B cell (primary cell): ENCODE measurements at regions not wholly inside any gene's neighbourhood (a gene's known extent, or its start where the extent isn't known, plus 50 kb on each side); places are given as distances from the start of the nearest gene placed in this dataset.

ENCODE experiments used
- ATAC-seq: fragments of 200-7000 bp; cut with Tn5 transposase; one replicate; pipeline ENCODE4 v1.10.0; 2021; ENCODE audit warnings: low read depth, mild to moderate bottlenecking, moderate number of reproducible peaks, moderate library complexity
- CTCF ChIA-PET: fragments of 350-600 bp; sonication (Branson Sonifier 250); formaldehyde crosslinking; loops from one replicate; lab custom pipeline; 2021; ENCODE audit warnings: antibody characterized with exemption, inconsistent platforms; lab: Charles Lee
- POLR2A ChIA-PET: fragments of 350-600 bp; sonication (Branson Sonifier 250); formaldehyde crosslinking; loops from one replicate; lab custom pipeline; 2021; ENCODE audit warnings: antibody characterized with exemption; lab: Charles Lee
- DNase-seq: peaks from one replicate; pipeline ENCODE4 v3.0.0; 2013
- H2AFZ ChIP-seq: 2 replicates; pipeline ENCODE4 v1.6.1; 2012; ENCODE audit warnings: mild to moderate bottlenecking, low read depth, low read length; ENCODE audit not compliant: insufficient read depth, poor library complexity, severe bottlenecking
- H3K27ac ChIP-seq, 2 donors: 1 replicate in 1 of 2; 2 replicates in 1 of 2; pipeline ENCODE4 v1.5.1; 2012 to 2013; ENCODE audit warnings: low read length in 2 of 2, mild to moderate bottlenecking in 2 of 2, moderate library complexity in 1 of 2
- H3K27me3 ChIP-seq, 4 experiments: fragments of 200-600 bp in 1 of 4; sonication (generic) in 1 of 4; replicated peaks in 1 of 4; 1 replicate in 2 of 4; 2 replicates in 2 of 4; pipeline versions ENCODE4 v1.6.1 to v1.7.0; 2013 to 2016; ENCODE audit warnings: low read length in 3 of 4, mild to moderate bottlenecking in 2 of 4, mixed read lengths in 1 of 4, moderate library complexity in 1 of 4; ENCODE audit not compliant: insufficient read depth in 4 of 4, control insufficient read depth in 3 of 4; ENCODE audit errors: control extremely low read depth in 1 of 4
- H3K36me3 ChIP-seq, 2 experiments: replicated peaks in 1 of 2; 1 replicate in 1 of 2; 2 replicates in 1 of 2; pipeline versions ENCODE4 v1.6.1 to v1.7.1; 2013; ENCODE audit warnings: low read length in 1 of 2; ENCODE audit not compliant: insufficient read depth in 2 of 2, control insufficient read depth in 1 of 2; ENCODE audit errors: control extremely low read depth in 1 of 2, extremely low read depth in 1 of 2
- H3K4me1 ChIP-seq, 2 donors: fragments of 200-600 bp in 1 of 2; sonication (generic) in 1 of 2; 1 replicate in 1 of 2; 2 replicates in 1 of 2; pipeline versions ENCODE4 v1.5.1 to v1.6.1; 2013 to 2017; ENCODE audit warnings: low read length in 2 of 2; ENCODE audit not compliant: control insufficient read depth in 2 of 2, insufficient read depth in 2 of 2
- H3K4me2 ChIP-seq: replicated peaks from 2 replicates; pipeline ENCODE3; 2012; ENCODE audit warnings: mild to moderate bottlenecking, low read depth, low read length; ENCODE audit not compliant: poor library complexity, severe bottlenecking
- H3K4me3 ChIP-seq, 5 experiments: fragments of 200-600 bp in 1 of 5; sonication (generic) in 1 of 5; 1 replicate in 3 of 5; 2 replicates in 2 of 5; pipeline versions ENCODE4 v1.5.1 to v1.7.0; 2011 to 2016; ENCODE audit warnings: low read length in 4 of 5, mild to moderate bottlenecking in 4 of 5, low read depth in 2 of 5, control low read depth in 1 of 5, moderate library complexity in 1 of 5; ENCODE audit not compliant: insufficient read depth in 1 of 5; ENCODE audit errors: control extremely low read depth in 1 of 5, extremely low read depth in 1 of 5
- H3K79me2 ChIP-seq: fragments of 200-600 bp; sonication (generic); one replicate; pipeline ENCODE4 v1.6.0; 2016; ENCODE audit warnings: low read length; ENCODE audit not compliant: control insufficient read depth, insufficient read depth
- H3K9ac ChIP-seq: fragments of 200-600 bp; sonication (generic); 2 replicates; pipeline ENCODE4 v1.6.1; 2017; ENCODE audit warnings: mild to moderate bottlenecking, low read length, moderate library complexity
- H3K9me3 ChIP-seq, 3 donors: one replicate each; pipeline versions ENCODE4 v1.6.1 to v1.7.1; 2013; ENCODE audit warnings: low read length in 2 of 3; ENCODE audit not compliant: control insufficient read depth in 2 of 3, insufficient read depth in 1 of 3; ENCODE audit errors: control extremely low read depth in 1 of 3
- H4K20me1 ChIP-seq: 2 replicates; pipeline ENCODE4 v1.6.0; 2012; ENCODE audit warnings: mild to moderate bottlenecking, low read length; ENCODE audit not compliant: insufficient read depth, control insufficient read depth, poor library complexity, severe bottlenecking
- H3K27ac Mint-ChIP-seq: one replicate; pipeline ENCODE4 v1.8.0; 2021; ENCODE audit warnings: mixed read lengths
- H3K27me3 Mint-ChIP-seq: one replicate; pipeline ENCODE4 v1.8.0; 2021; ENCODE audit warnings: mixed read lengths
- H3K4me1 Mint-ChIP-seq: one replicate; pipeline ENCODE4 v1.8.0; 2021; ENCODE audit warnings: mixed read lengths
- H3K4me3 Mint-ChIP-seq: one replicate; pipeline ENCODE4 v1.8.0; 2021; ENCODE audit warnings: mixed read lengths
- H3K9me3 Mint-ChIP-seq: one replicate; pipeline ENCODE4 v1.8.0; 2022; ENCODE audit warnings: mixed read lengths; ENCODE audit not compliant: insufficient read depth
- EZH2 ChIP-seq: IDR thresholded peaks from 2 replicates; pipeline ENCODE4 v1.6.1; 2012; ENCODE audit warnings: borderline replicate concordance, low read depth, mild to moderate bottlenecking, moderate library complexity, low read length; ENCODE audit not compliant: insufficient read depth, poor library complexity, severe bottlenecking
- WGBS: methylation state at CpG from one replicate; pipeline ENCODE4 v1.1.5; 2013; ENCODE audit warnings: missing lambda C conversion rate; ENCODE audit not compliant: insufficient coverage; 5-methylcytosine and 5-hydroxymethylcytosine counted together
- intact Hi-C: fragments of 100-400 bp; cut with micrococcal nuclease; formaldehyde crosslinking; loops from one replicate; pipeline ENCODE4 v1.10.0; 2022
- TF ChIP-seq, protein P1 (sequence below): fragments of 200-600 bp; IDR thresholded peaks from one replicate; pipeline ENCODE4 v1.8.0; 2022; ENCODE audit warnings: antibody characterized with exemption, mild to moderate bottlenecking

DNA sequence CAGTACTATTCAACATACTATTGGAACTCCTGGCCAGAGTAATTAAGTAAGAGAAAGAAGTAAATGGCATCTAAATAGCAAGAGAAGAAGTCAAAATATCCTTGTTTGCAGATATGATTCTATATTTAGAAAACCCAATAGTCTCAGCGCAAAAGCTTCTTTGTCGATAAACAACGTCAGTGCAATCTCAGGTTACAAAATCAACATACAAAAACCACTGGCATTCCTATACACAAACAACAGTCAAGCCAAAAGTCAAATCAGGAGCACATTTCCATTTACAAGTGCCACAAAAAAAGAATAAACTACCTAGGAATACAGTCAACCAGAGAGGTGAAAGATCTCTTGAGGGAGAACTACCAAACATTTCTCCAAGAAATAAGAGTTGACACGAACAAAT is 1901.9 kb upstream of the ACO1 start:
- DNase-seq (no peak), ATAC-seq (no peak)
- Histone ChIP-seq H4K20me1 (no peaks in the 10 kb centered on the region), H3K9me3 (no peaks in the 10 kb centered on the region), H3K36me3 (no peaks in the 10 kb centered on the region), H3K79me2 (no peaks in the 10 kb centered on the region), H3K4me3 (no peak overlapping the region), H3K4me2 (no peak overlapping the region), H3K27ac (no peak overlapping the region), H3K4me1 (no peaks in the 10 kb centered on the region), H2AFZ (no peak overlapping the region), H3K27me3 (no peaks in the 10 kb centered on the region), H3K9ac (no peak overlapping the region)
- 100% methylated on average over 3 of the region's 4 CpGs for WGBS
- intact Hi-C loops = no loop called here
- Mint-ChIP-seq H3K9me3 (peaks cover 2% of the 10 kb centered on the region), H3K27me3 (no peaks in the 10 kb centered on the region), H3K4me3 (no peak overlapping the region), H3K27ac (no peak overlapping the region), H3K4me1 (no peaks in the 10 kb centered on the region)
- CTCF ChIA-PET = no interaction called here
- TF ChIP-seq EZH2 = no peak
- TF ChIP-seq, protein P1, sequence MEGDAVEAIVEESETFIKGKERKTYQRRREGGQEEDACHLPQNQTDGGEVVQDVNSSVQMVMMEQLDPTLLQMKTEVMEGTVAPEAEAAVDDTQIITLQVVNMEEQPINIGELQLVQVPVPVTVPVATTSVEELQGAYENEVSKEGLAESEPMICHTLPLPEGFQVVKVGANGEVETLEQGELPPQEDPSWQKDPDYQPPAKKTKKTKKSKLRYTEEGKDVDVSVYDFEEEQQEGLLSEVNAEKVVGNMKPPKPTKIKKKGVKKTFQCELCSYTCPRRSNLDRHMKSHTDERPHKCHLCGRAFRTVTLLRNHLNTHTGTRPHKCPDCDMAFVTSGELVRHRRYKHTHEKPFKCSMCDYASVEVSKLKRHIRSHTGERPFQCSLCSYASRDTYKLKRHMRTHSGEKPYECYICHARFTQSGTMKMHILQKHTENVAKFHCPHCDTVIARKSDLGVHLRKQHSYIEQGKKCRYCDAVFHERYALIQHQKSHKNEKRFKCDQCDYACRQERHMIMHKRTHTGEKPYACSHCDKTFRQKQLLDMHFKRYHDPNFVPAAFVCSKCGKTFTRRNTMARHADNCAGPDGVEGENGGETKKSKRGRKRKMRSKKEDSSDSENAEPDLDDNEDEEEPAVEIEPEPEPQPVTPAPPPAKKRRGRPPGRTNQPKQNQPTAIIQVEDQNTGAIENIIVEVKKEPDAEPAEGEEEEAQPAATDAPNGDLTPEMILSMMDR = no peak
- POLR2A ChIA-PET = no interaction called here

DNA sequence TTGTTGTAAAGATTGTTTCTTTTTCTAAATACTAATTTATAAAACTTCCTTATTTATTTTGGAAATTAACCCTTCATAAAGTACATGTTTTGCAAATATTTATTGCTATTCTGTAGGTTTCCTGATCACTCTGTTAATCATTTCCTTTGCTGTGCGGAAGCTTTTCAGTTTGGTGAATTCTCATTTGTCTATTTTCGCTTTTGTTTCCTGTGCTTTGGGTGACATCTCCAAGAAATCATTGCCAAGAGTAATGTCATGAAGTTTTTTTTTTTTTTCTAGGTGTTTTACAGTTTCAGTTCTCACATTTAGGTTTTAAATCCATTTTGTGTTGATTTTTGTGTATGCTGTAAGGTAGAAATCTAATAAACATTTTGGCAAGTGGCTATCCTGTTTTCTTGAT is 1899.8 kb upstream of the ACO1 start:
- Histone ChIP-seq H3K4me2 (no peak overlapping the region), H3K79me2 (no peaks in the 10 kb centered on the region), H3K4me3 (no peak overlapping the region), H3K27ac (no peak overlapping the region), H2AFZ (no peak overlapping the region), H3K36me3 (no peaks in the 10 kb centered on the region), H3K27me3 (no peaks in the 10 kb centered on the region), H3K9me3 (no peaks in the 10 kb centered on the region), H3K9ac (no peak overlapping the region), H3K4me1 (no peaks in the 10 kb centered on the region), H4K20me1 (no peaks in the 10 kb centered on the region)
- Mint-ChIP-seq H3K4me3 (no peak overlapping the region), H3K27me3 (no peaks in the 10 kb centered on the region), H3K9me3 (peaks cover 2% of the 10 kb centered on the region), H3K4me1 (no peaks in the 10 kb centered on the region), H3K27ac (no peak overlapping the region)
- no peak for ATAC-seq
- intact Hi-C loops = no loop called here
- TF ChIP-seq EZH2 = no peak
- TF ChIP-seq, protein P1 = no peak
- ChIA-PET CTCF (no interaction called here), POLR2A (no interaction called here)
- DNase-seq = no peak
- 93% methylated on average over 2 of the region's 2 CpGs for WGBS
